HG02588 (cell line): ENCODE measurements at regions not wholly inside any gene's neighbourhood (a gene's known extent, or its start where the extent isn't known, plus 50 kb on each side); places are given as distances from the start of the nearest gene placed in this dataset.
"Not testable (repeated sequence)": the region's sequence is repeated elsewhere in the genome, so short reads cannot be mapped to it uniquely, and the experiment has no call there.

Experiments used
- ATAC-seq: cut with Tn5 transposase; IDR thresholded peaks from one replicate; pipeline ENCODE4 v1.9.1; 2021; ENCODE audit warnings: mild to moderate bottlenecking, moderate library complexity; ENCODE audit not compliant: unreplicated experiment

DNA sequence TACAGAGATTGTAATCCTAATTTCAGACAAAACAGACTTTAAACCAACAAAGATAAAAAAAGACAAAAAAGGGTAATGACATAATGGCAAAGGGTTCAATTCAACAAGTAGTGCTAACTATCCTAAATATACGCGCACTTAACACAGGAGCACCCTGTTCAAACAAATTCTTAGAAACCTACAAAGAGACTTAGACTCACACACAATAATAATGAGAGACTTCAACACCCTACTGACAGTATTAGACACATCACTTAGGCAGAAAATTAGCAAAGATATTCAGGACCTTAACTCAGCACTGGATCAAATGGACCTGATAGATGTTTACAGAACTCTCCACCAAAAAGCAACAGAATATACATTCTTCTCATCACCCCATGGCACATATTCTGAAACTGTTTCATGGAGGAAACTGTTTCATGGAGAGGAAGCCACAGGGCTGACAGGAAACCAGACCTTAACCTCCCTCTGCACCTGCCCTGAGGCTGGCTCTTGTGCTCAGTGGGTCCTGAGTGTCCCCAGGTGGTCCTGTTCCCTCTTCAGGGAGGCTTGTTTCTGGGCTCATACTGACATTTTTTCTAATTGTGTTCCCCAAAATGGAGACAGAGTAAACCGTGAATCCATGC, 54.7 kb downstream of the OR4M2 start:
- ATAC-seq, result not testable (repeated sequence)

DNA sequence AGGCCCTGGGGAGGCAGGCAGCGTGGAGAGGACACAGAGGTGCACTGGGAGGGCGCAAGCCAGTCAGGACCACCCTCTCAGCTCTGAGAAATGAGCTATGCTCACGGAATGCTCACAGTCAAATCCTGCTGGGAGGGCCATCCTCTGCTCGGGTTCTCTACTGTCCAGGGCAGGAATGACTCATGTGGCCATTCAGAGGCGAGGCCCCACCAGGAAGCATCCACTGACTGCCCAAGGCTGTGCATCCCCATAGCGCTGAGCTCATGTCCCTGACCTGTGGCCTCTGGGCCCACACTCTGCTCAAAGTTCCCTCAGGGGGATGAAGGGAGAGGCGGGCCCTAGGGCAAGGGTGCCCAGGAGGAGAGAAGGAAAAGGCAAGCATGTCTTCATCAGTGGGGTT, 57.2 kb downstream of the OR4M2 start:
- not testable (repeated sequence) for ATAC-seq

DNA sequence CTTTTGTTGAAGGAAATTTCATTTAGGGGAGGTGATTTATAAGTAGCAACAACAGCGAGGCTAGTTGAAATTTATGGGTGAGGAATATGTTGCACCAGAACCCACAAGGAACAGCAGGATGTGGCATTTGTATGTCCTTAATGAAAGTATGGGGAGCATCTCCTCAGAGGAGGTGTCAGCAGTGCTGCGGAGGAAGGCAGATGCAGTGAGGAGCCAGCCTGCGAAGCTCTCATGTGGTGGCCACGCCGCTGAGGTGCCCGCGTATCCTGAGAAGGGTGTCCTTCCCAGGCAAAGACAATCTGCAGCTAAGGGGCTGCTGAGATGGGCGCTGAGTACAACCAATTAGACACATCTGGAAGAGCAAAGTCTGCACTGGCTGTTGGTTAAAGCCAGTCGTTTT, 60.8 kb downstream of the OR4M2 start:
- not testable (repeated sequence) for ATAC-seq

DNA sequence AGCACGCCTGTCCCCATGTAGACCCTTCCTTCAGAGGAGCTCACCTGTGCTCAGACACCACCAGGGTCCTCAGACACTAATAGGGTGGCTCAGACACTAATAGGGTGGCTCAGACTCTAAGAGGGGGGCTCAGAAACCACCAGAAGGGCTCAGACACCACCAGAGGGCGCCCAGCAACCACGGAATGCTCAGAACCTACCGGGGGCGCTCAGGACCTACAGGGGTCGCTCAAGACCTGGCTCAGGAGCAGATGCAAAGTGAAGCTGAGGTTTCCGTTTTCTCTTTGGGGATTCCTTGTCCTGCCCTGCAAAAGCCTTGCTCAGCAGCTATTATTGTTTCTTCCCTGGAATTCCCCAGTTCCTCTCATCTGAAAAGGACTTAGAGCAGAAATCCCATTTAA, 67.8 kb downstream of the OR4M2 start:
- peak; percentile 97 for ATAC-seq

DNA sequence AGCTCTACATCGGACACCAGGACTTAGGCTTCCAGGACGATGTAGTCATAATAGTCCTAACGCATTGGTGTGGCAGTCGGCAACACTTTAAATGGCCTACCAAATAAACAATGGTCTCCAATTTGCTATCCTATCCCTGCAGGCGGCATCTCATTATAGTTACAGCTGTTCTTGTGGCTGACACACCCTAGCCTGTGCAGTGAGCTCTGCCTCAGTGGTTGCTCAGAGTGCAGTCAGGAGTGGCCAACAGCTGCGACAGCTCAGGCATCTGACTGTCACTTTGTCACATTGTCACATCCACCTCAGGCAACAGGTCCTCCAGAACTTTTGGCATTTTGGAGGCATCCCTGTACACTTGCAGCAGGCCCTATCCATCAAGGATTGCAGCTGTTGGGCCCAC, 77.9 kb downstream of the OR4M2 start:
- not testable (repeated sequence) for ATAC-seq

DNA sequence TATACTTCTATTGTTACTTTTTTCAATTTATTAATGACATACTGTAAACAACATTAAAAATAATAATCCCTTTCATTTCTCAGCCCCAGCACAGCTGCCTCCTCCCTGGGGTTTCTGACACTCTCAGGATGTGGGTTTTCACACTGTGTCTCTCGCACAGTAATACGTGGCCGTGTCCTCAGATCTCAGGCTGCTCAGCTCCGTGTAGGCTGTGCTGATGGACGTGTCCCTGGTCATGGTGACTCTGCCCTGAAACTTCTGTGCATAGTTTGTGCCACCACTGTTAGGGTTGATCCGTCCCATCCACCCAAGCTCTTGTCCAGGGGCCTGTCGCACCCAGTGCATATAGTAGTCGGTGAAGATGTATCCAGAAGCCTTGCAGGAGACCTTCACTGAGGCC, 80.0 kb downstream of the OR4M2 start:
- ATAC-seq, result peak; percentile 31

DNA sequence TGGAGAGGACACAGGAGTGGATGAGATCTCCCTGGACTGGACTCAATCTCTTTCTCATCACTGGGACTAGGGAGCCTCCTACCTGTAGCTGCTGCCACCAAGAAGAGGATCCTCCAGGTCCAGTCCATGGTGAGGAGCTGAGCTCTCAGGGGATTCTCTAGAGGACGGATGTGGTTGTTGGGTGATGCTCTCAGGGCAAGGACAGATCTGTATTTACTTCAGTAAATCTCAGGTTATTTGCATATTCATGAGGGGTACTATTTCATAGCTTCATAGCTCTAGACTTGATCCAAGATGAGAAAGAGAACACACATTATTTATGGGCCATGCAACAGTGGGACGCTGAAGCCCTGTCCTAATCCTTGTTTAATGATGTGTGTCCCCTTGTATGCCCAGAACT, 80.4 kb downstream of the OR4M2 start:
- ATAC-seq, result peak; percentile 66

DNA sequence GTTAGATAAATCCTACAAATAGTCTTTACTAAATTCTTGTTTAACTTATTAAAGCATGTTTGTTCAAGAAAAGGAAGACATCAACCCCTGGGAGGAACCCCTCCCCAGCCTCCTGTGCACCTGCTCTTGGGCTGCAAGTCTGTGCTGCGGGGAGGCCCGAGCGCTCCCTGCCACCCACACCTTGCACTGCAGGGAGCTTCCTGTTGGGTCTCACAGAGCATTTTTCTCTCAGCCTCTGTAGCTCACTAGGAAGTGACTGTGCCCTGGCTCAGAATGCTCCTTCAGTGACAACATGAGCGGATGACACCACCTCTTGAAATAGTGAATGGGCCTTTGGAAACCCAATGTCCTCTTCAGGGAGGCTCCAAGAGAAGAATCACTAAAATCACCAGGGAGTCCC, 81.1 kb downstream of the OR4M2 start:
- ATAC-seq, result peak; percentile 80

DNA sequence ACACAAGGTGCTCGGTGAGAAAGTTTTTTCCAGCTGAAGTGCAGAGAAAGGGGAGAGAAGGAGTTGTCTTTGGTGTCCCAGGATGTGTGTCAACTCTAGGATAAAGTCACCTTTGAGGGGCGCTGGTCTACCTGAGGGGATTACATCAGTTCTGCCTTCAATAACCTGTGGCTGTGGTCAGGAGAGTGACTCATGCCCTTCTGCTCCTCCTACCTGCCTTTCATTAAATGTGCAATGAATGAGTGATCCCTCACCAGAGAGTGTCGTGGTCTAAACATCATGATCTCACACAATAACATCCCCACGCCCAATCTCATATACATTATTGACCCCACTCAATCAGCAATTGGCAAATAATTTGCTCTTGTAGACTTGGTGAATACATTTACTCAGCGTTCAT, 83.4 kb downstream of the OR4M2 start:
- not testable (repeated sequence) for ATAC-seq

DNA sequence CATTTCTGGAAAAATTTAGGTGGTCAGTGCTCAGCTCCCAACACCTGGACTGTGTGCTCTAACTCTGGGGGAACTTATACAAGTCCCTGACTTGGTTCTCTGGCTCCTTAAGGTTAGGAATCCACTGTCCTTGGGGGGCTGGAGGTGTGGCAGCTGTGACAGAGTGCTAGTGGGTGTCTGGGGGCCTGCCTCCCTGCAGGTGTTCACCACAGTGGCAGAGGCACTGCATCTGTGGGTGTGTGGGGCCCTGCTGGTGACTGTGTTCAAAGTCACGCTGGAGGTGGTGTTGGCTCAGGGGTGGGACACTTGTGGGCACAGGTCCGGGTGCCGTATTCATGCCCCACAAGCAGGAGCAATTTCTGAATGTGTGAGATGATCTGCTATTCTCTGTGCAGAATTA, 87.2 kb downstream of the OR4M2 start:
- ATAC-seq, result not testable (repeated sequence)

DNA sequence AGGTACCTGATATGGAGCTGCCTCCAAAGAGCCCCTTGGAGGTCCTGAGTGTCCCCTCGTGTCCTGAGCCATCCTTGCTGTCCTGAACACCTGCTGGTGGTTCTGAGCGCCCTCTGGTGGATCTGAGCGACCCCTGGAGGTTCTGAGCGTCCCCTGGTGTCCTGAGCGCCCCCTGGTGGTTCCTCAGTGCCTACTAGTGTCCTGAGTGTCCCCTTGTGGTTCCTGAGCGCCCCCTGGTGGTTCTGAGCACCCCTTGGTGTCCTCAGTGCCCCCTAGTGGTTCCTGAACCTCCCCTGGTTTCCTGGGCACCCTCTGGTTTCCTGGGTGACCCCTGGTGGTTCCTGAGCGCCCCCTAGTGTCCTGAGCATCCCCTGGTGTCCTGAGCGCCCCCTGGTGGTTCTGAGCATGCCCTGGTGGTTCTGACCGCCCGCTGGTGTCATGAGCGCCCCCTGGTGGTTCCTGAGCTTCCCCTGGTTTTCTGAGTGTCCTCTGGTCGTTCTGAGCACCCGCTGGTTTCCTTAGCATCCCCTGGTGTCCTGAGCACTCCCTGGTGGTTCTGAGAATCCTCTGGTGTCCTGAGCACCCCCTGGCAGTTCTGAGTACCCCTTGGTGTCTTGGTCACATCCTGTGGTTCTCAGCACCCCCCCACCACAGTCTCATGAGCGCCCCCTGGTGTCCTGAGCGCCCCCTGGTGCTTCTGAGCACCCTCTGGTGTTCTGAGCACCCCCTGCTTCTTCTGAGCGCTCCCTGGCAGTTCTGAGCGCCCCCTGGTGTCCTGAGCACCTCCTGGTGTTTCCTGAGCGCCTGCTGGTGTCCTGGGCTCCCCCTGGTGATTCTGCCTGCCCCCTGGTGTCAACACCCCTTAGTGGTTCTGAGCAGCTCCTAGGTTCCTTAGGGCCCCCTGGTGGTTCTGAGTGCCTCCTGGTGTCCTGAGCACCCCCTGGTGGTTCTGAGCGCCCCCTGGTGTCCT, 93.0 kb downstream of the OR4M2 start:
- peak; percentile 76 for ATAC-seq

DNA sequence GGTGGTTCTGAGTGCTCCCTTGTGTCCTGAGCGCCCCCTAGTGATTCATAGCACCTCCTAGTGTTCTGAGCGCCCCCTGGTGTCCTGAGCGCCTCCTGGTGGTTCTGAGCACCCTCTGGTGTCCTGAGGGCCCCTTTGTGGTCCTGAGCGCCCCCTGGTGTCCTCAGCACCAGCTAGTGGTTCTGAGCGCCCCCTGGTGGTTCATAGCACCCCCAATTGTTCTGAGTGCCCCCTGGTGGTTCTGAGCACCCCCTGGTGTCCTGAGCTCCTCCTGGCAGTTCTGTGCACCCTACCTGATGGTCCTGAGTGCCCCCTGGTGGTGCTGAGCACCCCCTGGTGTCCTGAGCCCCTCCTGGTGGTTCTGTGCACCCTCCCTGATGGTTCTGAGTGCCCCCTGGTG, 93.8 kb downstream of the OR4M2 start:
- ATAC-seq, result peak; percentile 55

DNA sequence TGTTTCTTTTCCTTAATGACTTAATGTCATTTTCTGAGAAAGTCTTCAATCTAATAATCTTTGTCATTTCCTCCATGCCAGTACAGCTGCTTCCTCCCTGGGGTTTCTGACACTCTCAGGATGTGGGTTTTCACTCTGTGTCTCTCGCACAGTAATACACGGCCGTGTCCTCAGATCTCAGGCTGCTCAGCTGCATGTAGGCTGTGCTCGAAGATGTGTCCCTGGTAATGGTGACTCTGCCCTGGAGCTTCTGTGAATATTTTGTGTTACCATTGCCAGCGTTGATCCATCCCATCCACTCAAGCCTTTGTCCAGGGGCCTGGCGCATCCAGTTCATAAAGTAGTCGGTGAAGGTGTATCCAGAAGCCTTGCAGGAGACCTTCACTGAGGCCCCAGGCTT, 97.6 kb downstream of the OR4M2 start:
- not testable (repeated sequence) for ATAC-seq

DNA sequence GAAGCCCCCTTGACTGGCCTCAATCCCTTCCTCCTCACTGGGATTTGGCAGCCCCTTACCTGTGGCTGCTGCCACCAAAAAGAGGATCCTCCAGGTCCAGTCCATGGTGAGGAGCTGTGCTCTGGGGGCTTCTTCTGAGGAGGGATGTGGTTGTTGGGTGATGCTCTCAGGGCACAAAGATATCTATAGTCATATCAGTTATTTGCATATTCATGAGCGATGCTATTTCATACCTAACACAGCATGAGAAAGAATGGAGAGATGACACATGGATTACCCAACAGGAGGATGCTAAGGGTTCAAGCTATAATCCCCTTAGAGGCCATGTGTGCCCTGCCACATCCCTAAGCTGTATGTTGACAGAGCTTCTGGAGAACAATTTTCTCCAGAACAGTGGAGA, 98.1 kb downstream of the OR4M2 start:
- ATAC-seq, result not testable (repeated sequence)

DNA sequence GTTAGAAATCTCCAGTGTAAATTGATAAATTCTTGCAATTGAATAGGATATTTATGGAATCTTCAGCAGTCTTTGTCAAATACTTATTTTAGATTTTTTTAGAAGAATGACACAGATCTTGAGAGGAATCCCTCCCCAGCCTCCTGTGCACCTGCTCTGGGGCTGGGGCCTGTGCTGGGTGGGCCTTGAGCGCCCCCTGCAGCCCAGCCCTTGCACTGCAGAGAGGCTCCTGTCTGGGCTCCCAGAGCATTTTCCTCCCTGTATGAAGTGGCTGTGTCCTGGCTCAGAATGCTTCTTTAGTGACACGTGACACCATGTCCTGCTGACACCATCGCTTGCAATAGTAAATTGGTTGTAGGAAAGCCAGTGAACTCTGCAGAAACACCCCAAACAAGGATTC, 98.7 kb downstream of the OR4M2 start:
- not testable (repeated sequence) for ATAC-seq

DNA sequence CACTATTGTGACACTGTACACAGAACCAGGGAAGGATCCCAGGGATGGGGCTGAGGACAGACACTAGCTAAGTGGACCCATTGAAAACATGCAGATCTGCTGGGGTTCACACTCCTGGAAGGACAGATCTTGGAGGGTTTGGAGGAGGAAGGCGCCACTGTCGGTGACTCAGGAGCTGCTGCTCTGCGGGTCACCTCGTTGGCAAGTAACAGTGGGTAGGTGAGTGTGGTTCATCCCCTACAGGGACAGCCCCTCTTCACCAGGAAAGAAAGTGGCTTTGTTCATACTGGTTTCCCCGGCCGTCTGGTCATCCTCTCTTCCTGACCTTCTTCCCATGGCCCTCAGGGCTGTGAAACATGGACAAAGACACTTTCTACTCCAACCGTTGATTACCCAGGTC, 100.3 kb downstream of the OR4M2 start:
- not testable (repeated sequence) for ATAC-seq

DNA sequence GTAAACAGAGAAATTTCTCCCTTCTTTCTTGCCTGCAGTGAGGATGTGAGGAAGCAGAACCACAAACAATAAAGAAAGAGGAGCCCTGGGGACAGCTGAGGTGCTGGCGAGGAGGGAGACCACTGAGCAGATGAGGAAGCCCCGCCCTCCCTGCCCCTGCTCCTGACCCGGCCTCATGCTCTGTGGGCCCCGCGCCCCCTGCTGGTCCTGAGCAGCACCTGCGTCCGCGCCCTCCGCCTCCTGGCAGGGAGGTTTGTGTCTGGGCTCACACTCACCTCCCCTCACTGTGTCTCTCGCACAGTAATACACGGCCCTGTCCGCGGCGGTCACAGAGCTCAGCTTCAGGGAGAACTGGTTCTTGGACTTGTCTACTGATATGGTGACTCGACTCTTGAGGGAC, 104.4 kb downstream of the OR4M2 start:
- peak; percentile 94 for ATAC-seq

DNA sequence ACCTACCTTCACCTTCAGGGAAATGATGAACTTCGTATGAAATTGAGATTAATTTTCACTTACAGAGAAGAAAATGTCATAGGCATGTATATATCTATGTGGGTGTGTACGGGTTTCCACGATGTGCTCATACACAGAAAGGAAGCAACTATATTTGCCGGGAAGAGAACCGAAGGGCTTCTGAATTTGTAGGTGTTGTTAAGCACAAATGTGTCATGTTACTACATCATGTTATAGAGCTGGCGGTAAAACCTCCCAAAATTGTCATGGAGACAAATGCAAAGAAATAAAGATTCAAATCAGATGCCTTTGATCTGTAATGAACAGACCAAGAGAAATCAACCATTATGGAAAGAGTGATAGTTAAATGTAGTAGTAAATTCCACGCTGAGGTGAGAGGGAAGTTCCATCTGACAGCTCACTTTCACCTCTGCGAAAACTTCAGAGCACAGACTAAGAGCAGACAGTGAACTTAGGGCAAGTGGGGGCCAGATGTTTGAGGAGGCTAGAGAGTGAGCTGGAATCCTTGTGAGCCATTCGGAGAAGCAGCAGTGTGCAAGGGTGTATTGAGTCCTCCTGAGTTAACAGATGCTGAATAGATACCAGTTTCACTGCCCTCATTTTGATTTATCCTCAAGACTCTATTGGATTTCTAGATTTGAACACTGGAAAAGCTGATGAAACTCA, 106.7 kb downstream of the OR4M2 start:
- not testable (repeated sequence) for ATAC-seq

DNA sequence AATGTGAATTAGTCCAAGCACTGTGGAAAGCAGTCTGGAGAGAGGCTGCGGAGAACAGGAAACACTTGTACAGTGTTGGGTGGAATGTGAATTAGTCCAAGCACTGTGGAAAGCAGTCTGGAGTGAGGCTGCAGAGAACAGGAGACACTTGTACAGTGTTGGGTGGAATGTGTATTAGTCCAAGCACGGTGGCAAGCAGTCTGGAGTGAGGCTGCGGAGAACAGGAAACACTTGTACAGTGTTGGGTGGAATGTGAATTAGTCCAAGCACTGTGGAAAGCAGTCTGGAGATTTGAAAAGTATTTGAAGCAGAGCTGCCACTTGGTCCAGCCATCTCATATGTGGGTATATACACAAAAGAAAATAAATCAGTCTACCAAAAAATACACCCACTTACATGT, 111.5 kb downstream of the OR4M2 start:
- ATAC-seq, result not testable (repeated sequence)

DNA sequence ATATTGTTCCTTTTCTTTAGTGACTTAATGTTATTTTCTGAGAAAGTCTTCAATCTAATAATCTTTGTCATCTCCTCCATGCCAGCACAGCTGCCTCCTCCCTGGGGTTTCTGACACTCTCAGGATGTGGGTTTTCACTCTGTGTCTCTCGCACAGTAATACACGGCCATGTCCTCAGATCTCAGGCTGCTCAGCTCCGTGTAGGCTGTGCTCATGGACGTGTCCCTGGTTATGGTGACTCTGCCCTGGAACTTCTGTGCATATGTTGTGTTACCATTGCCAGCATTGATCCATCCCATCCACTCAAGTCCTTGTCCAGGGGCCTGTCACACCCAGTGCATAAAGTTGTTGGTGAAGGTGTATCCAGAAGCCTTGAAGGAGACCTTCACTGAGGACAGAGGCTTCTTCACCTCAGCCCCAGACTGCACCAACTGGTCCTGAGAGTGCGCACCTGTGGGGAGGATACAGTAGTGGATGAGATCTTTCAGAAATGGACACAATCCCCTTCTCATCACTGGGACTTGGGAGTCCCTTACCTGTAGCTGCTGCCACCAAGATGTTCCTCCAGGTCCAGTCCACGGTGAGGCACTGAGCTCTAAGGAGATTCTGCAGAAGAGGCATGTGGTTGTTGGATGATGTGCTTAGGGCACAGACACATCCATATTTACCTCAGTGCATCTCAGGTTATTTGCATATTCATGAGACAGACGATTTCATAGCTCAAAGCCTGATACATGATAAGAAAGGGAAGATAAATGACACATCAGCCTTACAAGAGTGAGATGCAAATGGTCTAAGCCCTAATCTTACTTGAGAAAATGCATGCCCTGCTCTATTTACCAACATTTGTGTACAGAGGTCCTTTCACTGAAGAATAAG, 114.7 kb downstream of the OR4M2 start:
- ATAC-seq, result not testable (repeated sequence)

DNA sequence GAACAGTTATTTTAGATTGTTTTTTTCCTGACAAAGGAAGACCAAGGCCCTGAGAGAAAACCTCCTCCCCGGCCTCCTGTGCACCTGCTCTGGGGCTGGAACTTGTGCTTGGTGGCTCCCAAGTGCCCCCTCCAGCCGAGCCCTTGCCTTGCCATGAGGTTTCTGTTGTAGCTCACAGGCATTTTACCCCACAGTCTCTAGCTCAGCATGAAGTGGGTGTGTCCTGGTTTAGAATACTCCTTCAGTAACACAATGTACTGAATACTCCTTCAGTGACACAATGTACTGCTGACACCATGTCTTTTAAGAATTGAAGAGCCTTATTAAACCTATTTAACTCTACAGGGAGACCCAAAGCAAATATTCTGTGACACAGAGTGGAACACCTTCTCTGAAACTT, 116.1 kb downstream of the OR4M2 start:
- not testable (repeated sequence) for ATAC-seq
